Astrocyte (in vitro differentiated cells and primary cell): ENCODE measurements at regions not wholly inside any gene's neighbourhood (a gene's known extent, or its start where the extent isn't known, plus 50 kb on each side); places are given as distances from the start of the nearest gene placed in this dataset.

Experiments
- DNase-seq: peaks from one replicate; pipeline ENCODE4 v3.0.0-alpha.2; 2010; ENCODE audit warnings: low read depth
- FAIRE-seq: peaks from 2 replicates; lab custom pipeline; 2011; peaks lifted over from hg19 to GRCh38; lab: Jason Lieb, UNC
- H2AFZ ChIP-seq: 2 replicates; pipeline ENCODE4 v1.6.0; 2012; ENCODE audit warnings: low read depth, low read length, inconsistent platforms
- H3K27ac ChIP-seq: 2 replicates; pipeline ENCODE4 v1.5.1; 2011; ENCODE audit warnings: low read depth, low read length, inconsistent platforms
- H3K27me3 ChIP-seq: 2 replicates; pipeline ENCODE4 v1.6.0; 2011; ENCODE audit warnings: low read length, inconsistent platforms; ENCODE audit not compliant: insufficient read depth
- H3K36me3 ChIP-seq: 2 replicates; pipeline ENCODE4 v1.5.1; 2011; ENCODE audit warnings: low read length, inconsistent platforms; ENCODE audit not compliant: insufficient read depth
- H3K4me1 ChIP-seq: 2 replicates; pipeline ENCODE4 v1.5.1; 2011; ENCODE audit warnings: low read length, inconsistent platforms; ENCODE audit not compliant: insufficient read depth
- H3K4me2 ChIP-seq: 2 replicates; pipeline ENCODE4 v1.6.0; 2012; ENCODE audit warnings: low read length, inconsistent platforms
- H3K4me3 ChIP-seq: 2 replicates; pipeline ENCODE4 v1.5.1; 2011; ENCODE audit warnings: low read depth, mild to moderate bottlenecking, low read length, inconsistent platforms; ENCODE audit not compliant: insufficient read depth
- H3K79me2 ChIP-seq: 2 replicates; pipeline ENCODE4 v1.6.0; 2012; ENCODE audit warnings: mild to moderate bottlenecking, low read length, inconsistent platforms; ENCODE audit not compliant: insufficient read depth
- H3K9ac ChIP-seq: 2 replicates; pipeline ENCODE4 v1.6.0; 2012; ENCODE audit warnings: mild to moderate bottlenecking, low read length, inconsistent platforms
- H3K9me3 ChIP-seq: 2 replicates; pipeline ENCODE4 v1.5.1; 2012; ENCODE audit warnings: low read depth, mild to moderate bottlenecking, low read length, inconsistent platforms; ENCODE audit not compliant: insufficient read depth
- H4K20me1 ChIP-seq: 2 replicates; pipeline ENCODE4 v1.6.0; 2012; ENCODE audit warnings: low read length, inconsistent platforms; ENCODE audit not compliant: insufficient read depth
- H3K27ac Mint-ChIP-seq: one replicate; pipeline ENCODE4 v1.8.0; 2021; ENCODE audit warnings: mild to moderate bottlenecking, mixed read lengths; ENCODE audit not compliant: unreplicated experiment
- H3K27me3 Mint-ChIP-seq: one replicate; pipeline ENCODE4 v1.8.0; 2021; ENCODE audit warnings: low read depth, mixed read lengths; ENCODE audit not compliant: unreplicated experiment
- H3K36me3 Mint-ChIP-seq: one replicate; pipeline ENCODE4 v1.8.0; 2021; ENCODE audit warnings: low read depth, mixed read lengths; ENCODE audit not compliant: unreplicated experiment
- H3K4me1 Mint-ChIP-seq: one replicate; pipeline ENCODE4 v1.8.0; 2021; ENCODE audit warnings: low read depth, mixed read lengths; ENCODE audit not compliant: unreplicated experiment
- H3K4me3 Mint-ChIP-seq: one replicate; pipeline ENCODE4 v1.8.0; 2021; ENCODE audit warnings: mild to moderate bottlenecking, moderate library complexity, mixed read lengths; ENCODE audit not compliant: unreplicated experiment
- H3K9me3 Mint-ChIP-seq: one replicate; pipeline ENCODE4 v1.8.0; 2021; ENCODE audit warnings: mild to moderate bottlenecking, mixed read lengths; ENCODE audit not compliant: unreplicated experiment
- CTCF ChIP-seq: IDR thresholded peaks from 2 replicates; pipeline ENCODE4 v1.5.1; 2011; ENCODE audit warnings: low read depth, mild to moderate bottlenecking, inconsistent platforms, low read length, moderate library complexity; ENCODE audit not compliant: insufficient read depth
- EZH2 ChIP-seq: IDR thresholded peaks from 2 replicates; pipeline ENCODE4 v1.6.1; 2012; ENCODE audit warnings: mild to moderate bottlenecking, low read length, inconsistent platforms; ENCODE audit not compliant: insufficient read depth

GRCh38 chr5:167950126-167950721 is 341.2 kb upstream of the WWC1 start:
- no peak overlapping the region for H3K4me3 Mint-ChIP-seq
- H3K9me3 Mint-ChIP-seq: peaks cover 3% of the 10 kb centered on the region
- Histone ChIP-seq H3K27me3 (no peaks in the 10 kb centered on the region), H3K36me3 (peaks cover 3% of the 10 kb centered on the region), H3K9me3 (no peaks in the 10 kb centered on the region), H3K4me1 (peaks cover 40% of the 10 kb centered on the region), H2AFZ (no peak overlapping the region), H3K4me3 (no peak overlapping the region), H4K20me1 (no peaks in the 10 kb centered on the region), H3K9ac (peak overlapping the region; percentile 42), H3K79me2 (no peaks in the 10 kb centered on the region), H3K4me2 (peak overlapping the region; percentile 55), H3K27ac (peak overlapping the region; percentile 74)
- no peaks in the 10 kb centered on the region for H3K27me3 Mint-ChIP-seq
- H3K36me3 Mint-ChIP-seq: peaks cover 7% of the 10 kb centered on the region
- DNase-seq: peak; percentile 97
- peaks cover 82% of the 10 kb centered on the region for H3K4me1 Mint-ChIP-seq
- H3K27ac Mint-ChIP-seq: peak overlapping the region; percentile 80
- no peak for TF ChIP-seq CTCF
- peak; percentile 62 for FAIRE-seq

GRCh38 chr5:167951116-167951515 is 340.3 kb upstream of the WWC1 start:
- Mint-ChIP-seq H3K4me1 (peaks cover 74% of the 10 kb centered on the region), H3K36me3 (peaks cover 9% of the 10 kb centered on the region), H3K9me3 (peaks cover 5% of the 10 kb centered on the region), H3K4me3 (no peak overlapping the region), H3K27me3 (no peaks in the 10 kb centered on the region), H3K27ac (peak overlapping the region; percentile 43)
- no peak for TF ChIP-seq CTCF
- TF ChIP-seq EZH2: no peak
- H3K9me3 ChIP-seq: no peaks in the 10 kb centered on the region
- H2AFZ ChIP-seq: no peak overlapping the region
- FAIRE-seq (no peak), DNase-seq (no peak)
- H4K20me1 ChIP-seq: no peaks in the 10 kb centered on the region
- H3K4me1 ChIP-seq: peaks cover 31% of the 10 kb centered on the region
- no peaks in the 10 kb centered on the region for H3K79me2 ChIP-seq
- H3K27ac ChIP-seq: peak overlapping the region; percentile 74
- peak overlapping the region; percentile 47 for H3K4me2 ChIP-seq
- peaks cover 3% of the 10 kb centered on the region for H3K36me3 ChIP-seq
- H3K27me3 ChIP-seq: no peaks in the 10 kb centered on the region
- peak overlapping the region; percentile 35 for H3K9ac ChIP-seq
- H3K4me3 ChIP-seq: no peak overlapping the region

GRCh38 chr5:167952278-167952995 is 339.0 kb upstream of the WWC1 start:
- H3K4me3 Mint-ChIP-seq: peak overlapping the region; percentile 60

More at GRCh38 chr5:167952278-167952995, 339.0 kb upstream of the WWC1 start:
- H3K4me2 ChIP-seq: no peak overlapping the region
- Mint-ChIP-seq H3K4me1 (peaks cover 62% of the 10 kb centered on the region), H3K9me3 (peaks cover 10% of the 10 kb centered on the region), H3K27me3 (no peaks in the 10 kb centered on the region), H3K36me3 (peaks cover 18% of the 10 kb centered on the region), H3K27ac (peak overlapping the region; percentile 97)
- H4K20me1 ChIP-seq: no peaks in the 10 kb centered on the region
- FAIRE-seq (no peak), DNase-seq (no peak)
- no peak overlapping the region for H3K27ac ChIP-seq
- H3K4me1 ChIP-seq: peaks cover 17% of the 10 kb centered on the region
- peaks cover 3% of the 10 kb centered on the region for H3K36me3 ChIP-seq
- no peak overlapping the region for H3K4me3 ChIP-seq
- no peaks in the 10 kb centered on the region for H3K27me3 ChIP-seq
- no peak overlapping the region for H2AFZ ChIP-seq
- H3K9me3 ChIP-seq: no peaks in the 10 kb centered on the region
- H3K79me2 ChIP-seq: no peaks in the 10 kb centered on the region
- no peak for TF ChIP-seq CTCF
- TF ChIP-seq EZH2: no peak
- H3K9ac ChIP-seq: no peak overlapping the region
